Skeletal muscle satellite cell (primary cell): ENCODE measurements at regions not wholly inside any gene's neighbourhood (a gene's known extent, or its start where the extent isn't known, plus 50 kb on each side); places are given as distances from the start of the nearest gene placed in this dataset.
"Not testable (repeated sequence)": the region's sequence is repeated elsewhere in the genome, so short reads cannot be mapped to it uniquely, and the experiment has no call there.

Experiments used
- H3K27me3 ChIP-seq: 2 replicates; pipeline ENCODE4 v1.7.0; 2013; ENCODE audit warnings: low read length; ENCODE audit not compliant: control insufficient read depth, insufficient read depth
- H3K36me3 ChIP-seq: 2 replicates; pipeline ENCODE4 v1.7.0; 2013; ENCODE audit warnings: mild to moderate bottlenecking, control low read depth, low read length; ENCODE audit not compliant: insufficient read depth
- H3K4me1 ChIP-seq: 2 replicates; pipeline ENCODE4 v1.7.0; 2013; ENCODE audit warnings: low read length; ENCODE audit not compliant: control insufficient read depth, insufficient read depth
- H3K4me2 ChIP-seq: 2 replicates; pipeline ENCODE4 v1.7.0; 2013; ENCODE audit warnings: mild to moderate bottlenecking, low read length
- H3K4me3 ChIP-seq: 2 replicates; pipeline ENCODE4 v1.7.0; 2013; ENCODE audit warnings: low read length
- H3K9ac ChIP-seq: 2 replicates; pipeline ENCODE4 v1.7.0; 2013; ENCODE audit warnings: mild to moderate bottlenecking, low read depth, low read length, moderate library complexity
- H3K9me3 ChIP-seq: replicated peaks from 2 replicates; pipeline ENCODE4 v1.7.0; 2013; ENCODE audit warnings: mild to moderate bottlenecking, control low read depth, low read length

- not testable (repeated sequence) for H3K4me2 ChIP-seq, H3K36me3 ChIP-seq, H3K9ac ChIP-seq, H3K4me3 ChIP-seq, H3K4me1 ChIP-seq, H3K9me3 ChIP-seq
- H3K27me3 ChIP-seq = peaks cover 22% of the 10 kb centered on the region
Measured at GRCh38 chr1:157351800-157352199, 200.5 kb downstream of the FCRL5 start.

DNA sequence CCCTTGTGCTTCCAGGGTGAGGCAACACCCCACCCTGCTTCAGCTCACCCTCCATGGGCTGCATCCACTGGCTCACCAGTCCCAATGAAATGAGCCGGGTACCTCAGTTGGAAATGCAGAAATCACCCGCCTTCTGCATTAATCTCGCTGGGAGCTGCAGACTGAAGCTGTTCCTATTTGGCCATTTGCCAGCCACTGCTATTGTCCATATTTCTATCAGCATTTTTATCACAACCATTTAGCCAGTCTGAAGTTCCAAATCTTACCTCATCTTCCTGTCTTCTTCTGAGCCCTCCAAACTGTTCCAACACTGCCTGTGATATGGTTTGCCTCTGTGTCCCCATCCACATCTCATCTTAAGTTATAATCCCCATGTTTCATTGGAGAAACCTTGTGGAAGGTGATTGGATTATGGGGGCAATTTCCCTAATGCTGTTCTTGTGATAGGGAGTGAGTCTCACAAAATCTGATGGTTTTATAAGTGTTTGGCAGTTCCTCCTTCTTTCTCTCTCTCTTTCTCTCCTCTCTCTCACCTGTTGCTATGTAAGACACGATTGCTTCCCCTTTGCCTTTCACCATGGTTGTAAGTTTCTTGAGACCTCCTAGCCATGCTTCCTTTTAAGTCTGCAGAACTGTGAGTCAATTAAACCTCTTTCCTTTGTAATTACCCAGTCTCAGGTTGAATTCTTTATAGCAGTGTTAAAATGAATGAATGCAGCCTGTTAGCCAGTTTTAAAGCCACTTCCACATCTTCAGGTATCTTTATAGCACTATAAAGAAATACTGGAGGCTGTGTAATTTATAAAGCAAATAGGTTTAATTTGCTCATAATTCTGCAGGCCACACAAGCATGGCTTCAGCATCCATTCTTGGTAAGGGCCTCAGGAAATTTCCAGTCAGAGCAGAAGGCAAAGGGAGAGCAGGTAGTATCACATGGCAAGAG is 203.5 kb downstream of the FCRL5 start:
- H3K4me2 ChIP-seq = no peak overlapping the region
- no peaks in the 10 kb centered on the region for H3K9me3 ChIP-seq
- H3K9ac ChIP-seq = no peak overlapping the region
- peaks cover 2% of the 10 kb centered on the region for H3K27me3 ChIP-seq
- H3K36me3 ChIP-seq = no peaks in the 10 kb centered on the region
- no peaks in the 10 kb centered on the region for H3K4me1 ChIP-seq
- no peak overlapping the region for H3K4me3 ChIP-seq

DNA sequence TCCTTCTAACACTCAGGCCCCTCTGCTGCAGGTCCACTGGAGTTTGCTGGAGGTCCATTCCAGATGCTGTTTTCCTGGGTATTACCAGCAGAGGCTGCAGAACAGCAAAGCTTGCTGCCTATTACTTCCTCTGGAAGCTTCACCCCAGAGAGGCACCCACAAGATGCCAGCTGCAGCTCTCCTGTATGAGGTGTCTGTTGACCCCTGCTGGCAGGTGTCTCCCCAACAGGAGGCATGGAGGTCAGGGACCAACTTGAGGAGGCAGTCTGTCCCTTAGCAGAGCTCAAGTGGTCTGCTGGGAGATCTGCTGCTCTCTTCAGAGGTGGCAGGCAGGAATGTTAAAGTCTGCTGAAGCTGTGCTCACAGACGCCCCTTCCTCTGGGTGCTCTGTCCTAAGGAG is 204.8 kb downstream of the FCRL5 start:
- no peaks in the 10 kb centered on the region for H3K4me1 ChIP-seq
- no peaks in the 10 kb centered on the region for H3K9me3 ChIP-seq

GRCh38 chr1:157337785-157338184 is 199.6 kb upstream of the ETV3 start:
- H3K4me1 ChIP-seq, H3K36me3 ChIP-seq, H3K4me3 ChIP-seq, H3K27me3 ChIP-seq, H3K9ac ChIP-seq, H3K9me3 ChIP-seq, H3K4me2 ChIP-seq: not testable (repeated sequence)

More for the DNA sequence above, 204.8 kb downstream of the FCRL5 start:
- Histone ChIP-seq H3K4me2 (no peak overlapping the region), H3K9ac (no peak overlapping the region), H3K36me3 (no peaks in the 10 kb centered on the region), H3K4me3 (no peak overlapping the region), H3K27me3 (peaks cover 2% of the 10 kb centered on the region)

DNA sequence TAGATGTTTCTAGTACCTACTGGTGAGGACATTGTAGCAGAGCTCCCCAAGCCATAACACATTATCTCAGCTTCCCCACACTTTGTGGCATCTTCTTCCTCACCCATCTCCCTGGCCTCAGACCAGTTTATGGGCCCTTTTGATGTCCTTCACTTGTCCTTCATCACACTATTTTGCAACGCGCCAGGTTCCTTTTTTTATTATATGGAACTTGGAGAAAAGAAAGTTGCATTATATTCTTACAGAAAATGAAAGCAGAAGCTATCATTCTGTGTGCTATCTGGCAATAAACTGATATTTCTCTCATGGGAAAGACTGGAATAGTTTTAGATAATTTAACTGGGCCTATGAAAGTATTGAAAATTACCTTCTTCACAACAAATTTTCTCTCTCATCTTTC is 196.9 kb upstream of the ETV3 start:
- Histone ChIP-seq H3K36me3 (no peaks in the 10 kb centered on the region), H3K27me3 (no peaks in the 10 kb centered on the region), H3K9ac (no peak overlapping the region), H3K9me3 (no peaks in the 10 kb centered on the region), H3K4me2 (no peak overlapping the region), H3K4me3 (no peak overlapping the region), H3K4me1 (no peaks in the 10 kb centered on the region)

- H3K4me1 ChIP-seq = no peaks in the 10 kb centered on the region
- no peaks in the 10 kb centered on the region for H3K27me3 ChIP-seq
- H3K9ac ChIP-seq = no peak overlapping the region
- no peak overlapping the region for H3K4me2 ChIP-seq
- no peaks in the 10 kb centered on the region for H3K36me3 ChIP-seq
- no peak overlapping the region for H3K4me3 ChIP-seq
- no peaks in the 10 kb centered on the region for H3K9me3 ChIP-seq
Measured at GRCh38 chr1:157334041-157334440, 195.8 kb upstream of the ETV3 start.

- H3K9ac ChIP-seq, H3K36me3 ChIP-seq, H3K4me2 ChIP-seq, H3K4me3 ChIP-seq, H3K27me3 ChIP-seq, H3K9me3 ChIP-seq, H3K4me1 ChIP-seq: not testable (repeated sequence)
Measured at GRCh38 chr1:157330177-157330576, 192.0 kb upstream of the ETV3 start.

GRCh38 chr1:157328120-157328519 is 189.9 kb upstream of the ETV3 start:
- H3K27me3 ChIP-seq, H3K4me2 ChIP-seq, H3K9me3 ChIP-seq, H3K4me3 ChIP-seq, H3K36me3 ChIP-seq, H3K9ac ChIP-seq, H3K4me1 ChIP-seq: not testable (repeated sequence)

DNA sequence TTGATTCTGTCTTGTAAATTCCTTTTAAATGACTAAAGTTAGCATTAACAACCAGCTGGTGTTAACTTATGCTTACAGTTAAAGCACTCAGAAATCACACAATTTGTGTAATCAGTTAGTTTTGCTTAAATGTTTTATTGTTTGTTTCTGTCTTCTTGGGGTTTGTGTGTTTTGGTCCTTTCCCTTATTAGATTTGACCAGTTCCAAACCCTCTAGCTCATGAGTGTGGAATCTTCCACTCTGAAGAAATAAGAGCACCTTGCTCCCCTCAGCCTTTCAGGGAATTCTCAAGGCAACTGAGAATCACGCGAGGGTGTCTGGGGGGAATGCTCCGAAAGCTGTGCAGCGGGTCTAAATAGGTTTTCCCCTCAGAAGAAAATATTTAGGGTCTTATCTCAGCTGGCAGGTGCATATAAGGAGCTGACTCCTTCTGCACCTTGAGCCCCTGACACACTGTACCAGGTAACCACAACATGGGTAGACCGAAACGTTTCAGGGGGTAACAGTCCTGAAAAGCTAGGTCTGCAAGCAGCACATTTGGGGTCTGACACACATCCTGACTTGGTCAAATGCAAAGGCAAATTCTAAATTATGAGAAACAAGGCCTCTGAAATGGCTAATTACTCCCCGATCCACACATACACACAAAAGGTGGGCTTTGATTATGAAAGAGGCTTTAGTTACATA is 188.1 kb upstream of the ETV3 start:
- no peak overlapping the region for H3K4me3 ChIP-seq
- H3K27me3 ChIP-seq = peaks cover 3% of the 10 kb centered on the region
- no peaks in the 10 kb centered on the region for H3K36me3 ChIP-seq
- H3K4me2 ChIP-seq = no peak overlapping the region
- H3K9ac ChIP-seq = no peak overlapping the region
- H3K9me3 ChIP-seq = no peaks in the 10 kb centered on the region
- no peaks in the 10 kb centered on the region for H3K4me1 ChIP-seq

- H3K9me3 ChIP-seq = no peaks in the 10 kb centered on the region
- no peak overlapping the region for H3K4me3 ChIP-seq
- H3K4me2 ChIP-seq = no peak overlapping the region
- H3K36me3 ChIP-seq = no peaks in the 10 kb centered on the region
- no peak overlapping the region for H3K9ac ChIP-seq
- H3K27me3 ChIP-seq = peaks cover 3% of the 10 kb centered on the region
- H3K4me1 ChIP-seq = no peaks in the 10 kb centered on the region
Measured at GRCh38 chr1:157325220-157325619, 187.0 kb upstream of the ETV3 start.

- not testable (repeated sequence) for H3K4me3 ChIP-seq, H3K27me3 ChIP-seq
Measured at GRCh38 chr1:157321972-157322371, 183.8 kb upstream of the ETV3 start.

GRCh38 chr1:157319567-157319966 is 181.4 kb upstream of the ETV3 start:
- Histone ChIP-seq H3K4me1 (no peaks in the 10 kb centered on the region), H3K4me2 (no peak overlapping the region), H3K27me3 (no peaks in the 10 kb centered on the region), H3K4me3 (no peak overlapping the region), H3K9ac (no peak overlapping the region), H3K36me3 (no peaks in the 10 kb centered on the region), H3K9me3 (no peaks in the 10 kb centered on the region)

More at GRCh38 chr1:157321972-157322371, 183.8 kb upstream of the ETV3 start:
- not testable (repeated sequence) for H3K9ac ChIP-seq, H3K9me3 ChIP-seq, H3K4me1 ChIP-seq, H3K4me2 ChIP-seq, H3K36me3 ChIP-seq
